ENCODE measurements at regions not wholly inside any gene's neighbourhood (a gene's known extent, or its start where the extent isn't known, plus 50 kb on each side); places are given as distances from the start of the nearest gene placed in this dataset.
A peak's percentile ranks its signal among the peaks of the same experiment; 100 is the strongest.
"Not testable (repeated sequence)": the region's sequence is repeated elsewhere in the genome, so short reads cannot be mapped to it uniquely, and the experiment has no call there.

- DNase-seq: no peak
Measured at GRCh38 chr4:38386654-38387188, 277.3 kb upstream of the KLF3 start.

GRCh38 chr4:38387348-38387747 lies 276.7 kb upstream of the KLF3 start:
- no peak for DNase-seq

GRCh38 chr4:38387819-38388218 lies 276.2 kb upstream of the KLF3 start:
- no peak for DNase-seq

- not testable (repeated sequence) for DNase-seq
Measured at GRCh38 chr4:38388907-38389306, 275.1 kb upstream of the KLF3 start.

- DNase-seq: no peak
Measured at GRCh38 chr4:38390969-38391545, 272.9 kb upstream of the KLF3 start.

- no peak for DNase-seq
Measured at GRCh38 chr4:38392223-38392855, 271.7 kb upstream of the KLF3 start.

- DNase-seq: no peak
Measured at GRCh38 chr4:38396091-38396490, 267.9 kb upstream of the KLF3 start.

GRCh38 chr4:38396845-38397547 lies 267.0 kb upstream of the KLF3 start:
- no peak for DNase-seq

- no peak for DNase-seq
Measured at GRCh38 chr4:38400946-38401345, 263.1 kb upstream of the KLF3 start.

GRCh38 chr4:38406243-38406642 lies 257.8 kb upstream of the KLF3 start:
- no peak for DNase-seq

- no peak for DNase-seq
Measured at GRCh38 chr4:38409852-38410251, 254.1 kb upstream of the KLF3 start.

GRCh38 chr4:38411092-38411491 lies 252.9 kb upstream of the KLF3 start:
- no peak for DNase-seq

- DNase-seq: peak; percentile 16
Measured at GRCh38 chr4:38411981-38412536, 251.9 kb upstream of the KLF3 start.

GRCh38 chr4:38413524-38414341 lies 250.3 kb upstream of the KLF3 start:
- DNase-seq: no peak

- no peak for DNase-seq
Measured at GRCh38 chr4:38414410-38414809, 249.6 kb upstream of the KLF3 start.

- DNase-seq: no peak
Measured at GRCh38 chr4:38415682-38416081, 248.3 kb upstream of the KLF3 start.

- no peak for DNase-seq
Measured at GRCh38 chr4:38416450-38417014, 247.5 kb upstream of the KLF3 start.

GRCh38 chr4:38420254-38420653 lies 243.7 kb upstream of the KLF3 start:
- DNase-seq: not testable (repeated sequence)

- no peak for DNase-seq
Measured at GRCh38 chr4:38422850-38423249, 241.1 kb upstream of the KLF3 start.

- DNase-seq: peak; percentile 72
Measured at GRCh38 chr4:38424151-38424871, 239.7 kb upstream of the KLF3 start.

GRCh38 chr4:38426532-38426931 lies 237.5 kb upstream of the KLF3 start:
- DNase-seq: no peak

GRCh38 chr4:38430841-38431240 lies 233.2 kb upstream of the KLF3 start:
- no peak for DNase-seq

All from eye (tissue), 1 donor.